Keratinocyte (primary cell): ENCODE measurements at regions not wholly inside any gene's neighbourhood (a gene's known extent, or its start where the extent isn't known, plus 50 kb on each side); places are given as distances from the start of the nearest gene placed in this dataset.

Experiments
- EZH2 ChIP-seq: IDR thresholded peaks from one replicate; pipeline ENCODE4 v1.6.1; 2012; ENCODE audit warnings: inconsistent platforms, mild to moderate bottlenecking, low read length, moderate library complexity
- TF ChIP-seq, protein P1 (sequence below), 3 experiments: IDR thresholded peaks in 1 of 3; conservative IDR thresholded peaks in 1 of 3; optimal IDR thresholded peaks in 1 of 3; 2 replicates in 2 of 3; 3 replicates in 1 of 3; pipeline versions ENCODE3 to v1.5.1; 2011; ENCODE audit warnings: low read length in 3 of 3, mild to moderate bottlenecking in 3 of 3, moderate library complexity in 2 of 3, control low read depth in 1 of 3, inconsistent platforms in 1 of 3; ENCODE audit not compliant: insufficient read depth in 2 of 3; ENCODE audit errors: extremely low read depth in 1 of 3

DNA sequence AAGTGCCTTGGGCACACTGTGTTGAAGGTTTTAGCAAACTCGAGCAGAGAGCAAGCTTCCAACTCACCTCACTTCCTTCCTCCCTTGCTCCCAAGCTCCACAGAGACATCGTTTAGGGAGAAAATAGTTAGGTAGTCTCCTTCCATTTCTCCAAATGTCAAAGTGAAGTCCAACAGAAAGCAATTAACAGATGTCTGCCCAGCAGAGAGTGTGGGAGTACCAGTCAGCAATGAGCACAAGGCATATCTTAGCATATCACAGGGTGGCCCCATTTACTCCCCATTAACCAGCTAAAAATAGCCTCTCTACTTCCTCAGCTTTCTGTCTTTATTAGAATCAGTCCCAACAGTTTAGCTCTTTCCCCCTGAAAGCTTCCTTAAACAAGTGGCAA is 334.2 kb upstream of the CAMK1G start:
- TF ChIP-seq, protein P1, sequence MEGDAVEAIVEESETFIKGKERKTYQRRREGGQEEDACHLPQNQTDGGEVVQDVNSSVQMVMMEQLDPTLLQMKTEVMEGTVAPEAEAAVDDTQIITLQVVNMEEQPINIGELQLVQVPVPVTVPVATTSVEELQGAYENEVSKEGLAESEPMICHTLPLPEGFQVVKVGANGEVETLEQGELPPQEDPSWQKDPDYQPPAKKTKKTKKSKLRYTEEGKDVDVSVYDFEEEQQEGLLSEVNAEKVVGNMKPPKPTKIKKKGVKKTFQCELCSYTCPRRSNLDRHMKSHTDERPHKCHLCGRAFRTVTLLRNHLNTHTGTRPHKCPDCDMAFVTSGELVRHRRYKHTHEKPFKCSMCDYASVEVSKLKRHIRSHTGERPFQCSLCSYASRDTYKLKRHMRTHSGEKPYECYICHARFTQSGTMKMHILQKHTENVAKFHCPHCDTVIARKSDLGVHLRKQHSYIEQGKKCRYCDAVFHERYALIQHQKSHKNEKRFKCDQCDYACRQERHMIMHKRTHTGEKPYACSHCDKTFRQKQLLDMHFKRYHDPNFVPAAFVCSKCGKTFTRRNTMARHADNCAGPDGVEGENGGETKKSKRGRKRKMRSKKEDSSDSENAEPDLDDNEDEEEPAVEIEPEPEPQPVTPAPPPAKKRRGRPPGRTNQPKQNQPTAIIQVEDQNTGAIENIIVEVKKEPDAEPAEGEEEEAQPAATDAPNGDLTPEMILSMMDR (optimal IDR thresholded peaks at IDR 0.05 in 1 of 3, IDR thresholded peaks at IDR 0.05 in 1 of 3, conservative IDR thresholded peaks at IDR 0.05 in 1 of 3; ENCODE audit: extremely low read depth in 1 of 3, insufficient read depth in 2 of 3, low read length in 3 of 3) = peak in 1 of 3 experiments; percentile 0
- no peak for TF ChIP-seq EZH2
